Neural cell (in vitro differentiated cells): ENCODE measurements at regions not wholly inside any gene's neighbourhood (a gene's known extent, or its start where the extent isn't known, plus 50 kb on each side); places are given as distances from the start of the nearest gene placed in this dataset.

Experiments used
- EP300 ChIP-seq: fragments of 450-650 bp; conservative IDR thresholded peaks from 2 replicates; pipeline ENCODE4 v1.6.1; 2014; ENCODE audit warnings: antibody characterized with exemption, mild to moderate bottlenecking, moderate library complexity; ENCODE audit not compliant: poor library complexity, severe bottlenecking
- EZH2 ChIP-seq: fragments of 200-600, 300-800 bp; shearing (Covaris generic), sonication (generic); IDR thresholded peaks from 2 replicates; pipeline ENCODE4 v1.6.1; 2014; ENCODE audit warnings: antibody characterized with exemption, low read length, borderline replicate concordance, mild to moderate bottlenecking; ENCODE audit not compliant: insufficient read depth, poor library complexity, severe bottlenecking
- MXI1 ChIP-seq: fragments of 450-650 bp; conservative IDR thresholded peaks from 2 replicates; pipeline ENCODE4 v1.6.1; 2014; ENCODE audit warnings: antibody characterized with exemption, mild to moderate bottlenecking; ENCODE audit not compliant: poor library complexity, severe bottlenecking
- POLR2AphosphoS5 ChIP-seq: IDR thresholded peaks from 2 replicates; pipeline ENCODE4 v1.6.1; 2012
- RAD21 ChIP-seq: fragments of 450-650 bp; conservative IDR thresholded peaks from 2 replicates; pipeline ENCODE4 v1.6.1; 2014; ENCODE audit warnings: antibody characterized with exemption, mild to moderate bottlenecking, moderate library complexity
- REST ChIP-seq: IDR thresholded peaks from 2 replicates; pipeline ENCODE4 v1.6.1; 2012; ENCODE audit warnings: borderline replicate concordance
- TAF1 ChIP-seq: IDR thresholded peaks from 2 replicates; pipeline ENCODE4 v1.6.1; 2012; ENCODE audit warnings: low read depth
- TF ChIP-seq, protein P1 (sequence below): fragments of 450-650 bp; IDR thresholded peaks from 2 replicates; pipeline ENCODE4 v1.5.1; 2014; ENCODE audit warnings: antibody characterized with exemption, mild to moderate bottlenecking, moderate library complexity; ENCODE audit not compliant: poor library complexity, severe bottlenecking

DNA sequence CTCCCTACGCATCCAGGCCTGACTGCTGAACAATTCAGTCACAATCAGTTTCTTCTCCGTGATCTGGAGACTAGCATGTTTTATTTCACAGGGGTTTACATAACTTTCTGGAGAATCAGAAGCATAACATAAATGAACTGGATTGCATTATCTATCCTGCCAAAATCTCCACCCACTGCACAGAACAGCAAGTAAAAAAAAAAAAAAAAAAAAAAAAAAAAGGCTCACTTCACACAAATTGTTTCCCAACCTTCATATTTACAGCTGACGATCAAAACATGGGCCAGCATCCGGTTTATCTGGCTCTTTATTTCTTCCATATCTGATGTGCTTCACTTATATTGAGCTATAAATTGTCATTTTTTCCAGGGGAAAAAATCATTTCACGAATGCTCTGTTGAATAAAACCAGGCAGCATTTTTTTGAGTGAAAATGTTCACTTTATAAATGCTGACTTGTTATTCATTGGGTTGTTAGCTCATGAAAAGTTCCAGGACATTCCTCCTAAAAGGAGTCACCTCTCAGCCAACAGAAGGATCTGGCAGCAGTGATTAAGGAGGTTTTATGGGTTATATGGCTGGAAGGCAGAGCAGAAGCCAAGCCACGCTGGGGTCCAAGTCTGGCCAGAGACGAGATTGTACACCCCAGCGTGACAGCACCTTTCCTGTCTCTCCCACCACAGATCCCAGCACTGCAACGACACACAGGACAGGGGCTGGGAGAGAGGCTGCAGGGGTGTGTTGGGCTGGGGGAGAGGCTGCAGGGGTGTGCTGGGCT, 51.2 kb upstream of the GLI2 start:
- TF ChIP-seq, protein P1, sequence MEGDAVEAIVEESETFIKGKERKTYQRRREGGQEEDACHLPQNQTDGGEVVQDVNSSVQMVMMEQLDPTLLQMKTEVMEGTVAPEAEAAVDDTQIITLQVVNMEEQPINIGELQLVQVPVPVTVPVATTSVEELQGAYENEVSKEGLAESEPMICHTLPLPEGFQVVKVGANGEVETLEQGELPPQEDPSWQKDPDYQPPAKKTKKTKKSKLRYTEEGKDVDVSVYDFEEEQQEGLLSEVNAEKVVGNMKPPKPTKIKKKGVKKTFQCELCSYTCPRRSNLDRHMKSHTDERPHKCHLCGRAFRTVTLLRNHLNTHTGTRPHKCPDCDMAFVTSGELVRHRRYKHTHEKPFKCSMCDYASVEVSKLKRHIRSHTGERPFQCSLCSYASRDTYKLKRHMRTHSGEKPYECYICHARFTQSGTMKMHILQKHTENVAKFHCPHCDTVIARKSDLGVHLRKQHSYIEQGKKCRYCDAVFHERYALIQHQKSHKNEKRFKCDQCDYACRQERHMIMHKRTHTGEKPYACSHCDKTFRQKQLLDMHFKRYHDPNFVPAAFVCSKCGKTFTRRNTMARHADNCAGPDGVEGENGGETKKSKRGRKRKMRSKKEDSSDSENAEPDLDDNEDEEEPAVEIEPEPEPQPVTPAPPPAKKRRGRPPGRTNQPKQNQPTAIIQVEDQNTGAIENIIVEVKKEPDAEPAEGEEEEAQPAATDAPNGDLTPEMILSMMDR, result no peak
- TF ChIP-seq POLR2AphosphoS5 (no peak), TAF1 (no peak), EP300 (no peak), EZH2 (no peak), REST (no peak), RAD21 (no peak), MXI1 (no peak)
